Anterior cingulate cortex (tissue), 58 donors: ENCODE measurements at regions not wholly inside any gene's neighbourhood (a gene's known extent, or its start where the extent isn't known, plus 50 kb on each side); places are given as distances from the start of the nearest gene placed in this dataset.

ENCODE experiments used
- DNase-seq, 58 donors: peaks; one replicate each; lab custom pipeline; 2025; lab: John Stamatoyannopoulos, UW

DNA sequence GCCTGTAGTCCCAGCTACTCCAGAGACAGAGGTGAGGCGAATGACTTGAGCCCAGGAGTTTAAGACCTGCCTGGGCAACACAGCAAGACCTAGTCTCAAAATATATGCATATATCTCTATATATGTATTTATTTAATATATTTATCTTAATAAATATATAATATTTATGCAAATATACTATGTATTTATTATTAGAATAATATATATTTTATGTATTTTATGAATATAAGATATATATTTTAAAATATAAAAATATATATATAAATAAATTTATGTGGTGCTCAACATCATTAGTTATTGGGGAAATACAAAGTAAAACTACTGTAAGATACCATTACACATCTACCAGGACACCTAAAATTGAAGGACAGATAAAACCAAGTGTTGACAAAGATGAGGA lies 58.1 kb upstream of the IPO5 start:
- no peak for DNase-seq

DNA sequence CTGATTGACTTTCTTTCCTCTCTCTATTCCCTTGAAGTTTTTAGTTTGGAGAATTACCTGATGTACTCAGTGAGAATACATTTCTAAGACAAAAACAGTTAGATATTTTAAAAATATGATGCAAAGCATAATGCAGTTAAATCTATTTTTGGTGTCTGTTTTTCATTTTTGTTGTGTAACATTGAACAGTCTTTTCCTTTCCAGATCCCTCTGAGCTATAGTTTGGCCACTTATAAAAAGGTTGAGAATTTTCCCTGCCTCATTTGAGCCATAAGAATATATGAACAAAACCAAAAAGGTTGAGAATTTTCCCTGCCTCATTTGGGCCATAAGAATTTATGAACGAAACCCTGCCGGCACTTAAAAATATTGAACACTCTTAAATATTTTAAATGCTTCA lies 57.0 kb upstream of the IPO5 start:
- DNase-seq = no peak

- DNase-seq = no peak
Observed at GRCh38 chr13:97901716-97902115, 51.8 kb upstream of the IPO5 start.
